Stomach (tissue), 4 donors: ENCODE measurements at regions not wholly inside any gene's neighbourhood (a gene's known extent, or its start where the extent isn't known, plus 50 kb on each side); places are given as distances from the start of the nearest gene placed in this dataset.

ENCODE experiments used
- POLR2A ChIP-seq, 4 donors: fragments of 450-650 bp; IDR thresholded peaks; one replicate each; pipeline ENCODE4 v1.6.1; 2016; ENCODE audit warnings: antibody characterized with exemption in 4 of 4, control low read depth in 2 of 4, mild to moderate bottlenecking in 1 of 4, moderate library complexity in 1 of 4
- TF ChIP-seq, protein P1 (sequence below), 7 experiments: fragments of 450-650 bp in 4 of 7; fragments of 200-600 bp in 3 of 7; sonication (generic) in 3 of 7; IDR thresholded peaks; one replicate each; pipeline ENCODE4 v1.5.1; 2016 to 2019; ENCODE audit warnings: antibody characterized with exemption in 7 of 7, control low read depth in 2 of 7, mild to moderate bottlenecking in 1 of 7

DNA sequence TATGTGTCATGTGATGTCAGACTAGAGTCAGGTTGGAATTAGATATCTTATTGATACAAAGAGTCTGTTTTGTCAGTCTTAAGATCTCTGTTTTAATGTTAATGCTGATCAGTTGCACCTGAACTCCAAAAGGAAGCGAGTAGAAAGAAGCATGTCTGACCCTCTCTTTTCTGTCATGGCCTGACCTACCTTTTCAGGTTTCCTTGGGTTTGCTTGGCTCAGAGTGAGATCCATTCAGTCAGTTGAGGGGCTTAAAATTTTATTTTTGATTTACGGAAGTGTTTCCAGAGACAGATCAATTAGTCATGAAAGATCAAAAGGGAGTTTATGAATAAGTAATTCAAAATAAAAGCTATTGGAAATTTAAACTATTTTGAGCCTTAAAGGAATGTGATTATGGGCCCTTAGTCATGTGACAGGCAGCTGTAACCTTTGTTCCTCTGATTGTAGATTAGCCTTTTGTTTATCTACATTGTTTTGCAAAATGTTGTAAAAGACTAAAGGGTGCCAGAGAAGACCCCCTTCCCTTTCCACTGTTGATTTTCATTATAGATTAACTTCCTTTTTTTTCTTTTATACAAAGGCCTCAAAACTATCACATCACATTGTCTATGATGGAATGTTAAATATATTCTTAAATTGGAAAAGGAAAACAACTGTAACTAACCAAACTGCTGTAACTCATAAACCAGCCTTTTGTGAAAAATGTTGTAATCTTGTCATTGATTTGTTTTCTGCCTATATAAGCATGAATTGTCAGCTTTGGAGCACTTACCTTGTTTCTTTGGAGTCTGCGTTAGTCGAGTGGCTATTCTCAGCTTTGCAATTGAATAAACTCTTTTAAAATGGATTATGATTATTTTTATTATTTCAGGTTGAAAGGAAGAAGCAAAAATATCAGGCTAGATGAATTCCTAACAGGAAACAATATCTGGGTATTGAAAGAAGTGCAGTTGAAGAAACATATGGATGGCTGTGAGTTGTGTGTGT is 195.5 kb upstream of the MBL2 start:
- TF ChIP-seq, protein P1, sequence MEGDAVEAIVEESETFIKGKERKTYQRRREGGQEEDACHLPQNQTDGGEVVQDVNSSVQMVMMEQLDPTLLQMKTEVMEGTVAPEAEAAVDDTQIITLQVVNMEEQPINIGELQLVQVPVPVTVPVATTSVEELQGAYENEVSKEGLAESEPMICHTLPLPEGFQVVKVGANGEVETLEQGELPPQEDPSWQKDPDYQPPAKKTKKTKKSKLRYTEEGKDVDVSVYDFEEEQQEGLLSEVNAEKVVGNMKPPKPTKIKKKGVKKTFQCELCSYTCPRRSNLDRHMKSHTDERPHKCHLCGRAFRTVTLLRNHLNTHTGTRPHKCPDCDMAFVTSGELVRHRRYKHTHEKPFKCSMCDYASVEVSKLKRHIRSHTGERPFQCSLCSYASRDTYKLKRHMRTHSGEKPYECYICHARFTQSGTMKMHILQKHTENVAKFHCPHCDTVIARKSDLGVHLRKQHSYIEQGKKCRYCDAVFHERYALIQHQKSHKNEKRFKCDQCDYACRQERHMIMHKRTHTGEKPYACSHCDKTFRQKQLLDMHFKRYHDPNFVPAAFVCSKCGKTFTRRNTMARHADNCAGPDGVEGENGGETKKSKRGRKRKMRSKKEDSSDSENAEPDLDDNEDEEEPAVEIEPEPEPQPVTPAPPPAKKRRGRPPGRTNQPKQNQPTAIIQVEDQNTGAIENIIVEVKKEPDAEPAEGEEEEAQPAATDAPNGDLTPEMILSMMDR (IDR thresholded peaks at IDR 0.05) = no peak
- no peak for TF ChIP-seq POLR2A (IDR thresholded peaks at IDR 0.05)
